ENCODE measurements at regions not wholly inside any gene's neighbourhood (a gene's known extent, or its start where the extent isn't known, plus 50 kb on each side); places are given as distances from the start of the nearest gene placed in this dataset.
"Not testable (repeated sequence)": the region's sequence is repeated elsewhere in the genome, so short reads cannot be mapped to it uniquely, and the experiment has no call there.

DNA sequence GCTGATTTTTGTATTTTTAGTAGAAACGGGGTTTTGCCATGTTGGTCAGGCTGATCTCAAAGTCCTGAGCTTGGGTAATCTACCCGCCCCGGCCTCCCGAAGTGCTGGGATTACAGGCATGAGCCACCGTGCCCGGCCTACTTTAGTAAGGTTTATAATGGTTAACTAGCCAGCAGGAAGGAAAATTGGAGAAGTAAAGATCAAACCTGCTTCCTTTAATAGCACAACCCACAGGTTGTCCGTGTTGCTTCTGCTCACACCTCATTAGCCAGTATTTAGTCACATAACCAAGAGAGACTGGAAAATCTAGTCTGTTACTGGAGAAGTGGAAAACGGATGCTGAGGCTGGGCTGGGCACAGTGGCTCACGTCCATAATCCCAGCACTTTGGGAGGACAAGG lies 51.9 kb upstream of the TBL1XR1 start:
- no peak for DNase-seq

DNA sequence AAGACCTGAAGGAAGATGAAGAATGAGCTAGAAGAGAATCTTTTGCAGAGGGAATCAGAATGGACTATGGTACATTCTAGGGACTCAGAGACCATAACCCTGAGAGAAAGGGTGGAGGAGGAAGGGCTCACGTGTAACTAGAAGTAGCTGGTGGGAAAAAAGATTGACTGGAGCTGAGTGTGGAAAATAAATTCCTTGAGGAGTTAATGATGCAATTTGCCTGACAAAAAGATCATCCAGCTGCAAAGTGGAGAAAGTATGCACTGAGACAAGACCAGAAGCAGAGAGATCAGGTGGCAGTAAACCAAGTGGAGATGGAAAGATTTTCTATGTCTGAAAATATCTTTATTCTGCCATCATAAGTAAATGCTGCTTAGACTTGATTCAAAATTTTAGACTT lies 52.9 kb upstream of the TBL1XR1 start:
- DNase-seq, result no peak

DNA sequence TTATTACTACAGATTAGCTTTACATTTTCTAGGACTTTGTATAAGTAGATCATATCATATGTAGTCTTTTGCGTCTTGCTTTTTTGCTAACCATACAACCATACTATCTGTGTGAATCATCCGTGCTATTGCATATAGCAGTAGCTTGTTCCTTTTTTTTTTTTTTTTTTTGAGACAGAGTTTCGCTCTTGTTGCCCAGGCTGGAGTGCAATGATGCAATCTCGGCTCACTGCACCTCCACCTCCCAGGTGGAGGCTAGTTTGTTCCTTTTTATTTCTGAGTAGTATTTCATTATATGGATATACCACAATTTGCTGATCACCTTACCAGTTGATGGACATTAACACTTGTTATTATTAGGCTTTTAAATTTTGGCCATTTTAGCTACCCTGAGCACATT lies 54.5 kb upstream of the TBL1XR1 start:
- no peak for DNase-seq

DNA sequence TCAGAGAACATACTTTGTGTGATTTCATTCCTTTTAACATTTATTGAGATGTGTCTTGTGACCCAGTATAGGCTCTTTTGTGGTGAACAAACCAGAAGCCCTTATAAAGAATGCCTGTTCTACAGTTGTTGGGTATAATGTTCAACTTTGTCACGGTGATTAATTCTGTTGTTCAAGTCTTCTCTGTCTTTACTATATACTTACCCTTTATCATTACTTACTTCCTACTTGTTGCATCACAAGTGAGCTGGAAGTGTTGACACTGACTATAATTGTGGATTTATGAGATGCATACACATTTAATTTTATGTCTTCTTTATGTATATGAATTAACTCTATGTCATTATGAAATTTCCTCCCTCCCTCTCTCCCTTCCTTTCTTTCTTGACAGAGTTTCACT lies 59.7 kb upstream of the TBL1XR1 start:
- no peak for DNase-seq

DNA sequence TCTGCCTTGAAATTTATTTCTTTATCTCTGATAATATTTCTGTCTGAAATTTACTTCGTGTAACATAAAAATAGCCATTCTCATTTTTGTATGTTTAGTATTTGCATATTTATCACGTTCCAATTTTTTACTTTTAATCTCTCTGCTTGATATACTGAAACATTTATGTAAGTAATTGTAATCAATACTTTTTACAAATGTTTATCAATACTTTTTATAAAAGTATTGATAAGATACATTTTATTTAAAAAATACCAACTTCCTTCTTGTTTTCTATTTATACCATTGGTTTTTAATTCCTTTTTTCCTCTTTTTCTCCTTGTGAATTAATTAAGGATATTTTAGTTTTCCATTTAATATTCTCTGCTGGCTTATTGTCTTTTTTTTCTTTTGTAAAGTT lies 60.3 kb upstream of the TBL1XR1 start:
- no peak for DNase-seq

DNA sequence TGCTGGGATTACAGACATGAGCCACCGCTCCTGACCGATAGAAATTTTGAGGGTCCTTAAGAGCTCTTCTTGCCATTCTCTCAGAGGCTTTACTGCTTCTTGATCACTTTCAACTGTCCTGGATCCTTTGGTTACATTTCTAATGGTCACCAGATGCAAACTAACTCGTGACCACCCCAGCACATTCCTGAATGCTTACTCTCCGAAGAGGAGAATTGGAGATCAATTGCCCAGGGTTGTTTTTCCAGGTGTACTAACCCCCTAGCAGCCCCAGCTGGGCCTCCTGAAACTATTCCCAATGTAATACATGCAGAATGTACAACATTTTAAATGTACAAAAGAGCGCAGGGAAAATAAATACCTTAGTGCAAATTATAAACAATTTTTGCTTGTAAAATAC lies 65.1 kb upstream of the TBL1XR1 start:
- no peak for DNase-seq

GRCh38 chr3:177263615-177264368 lies 66.5 kb upstream of the TBL1XR1 start:
- DNase-seq, result no peak

DNA sequence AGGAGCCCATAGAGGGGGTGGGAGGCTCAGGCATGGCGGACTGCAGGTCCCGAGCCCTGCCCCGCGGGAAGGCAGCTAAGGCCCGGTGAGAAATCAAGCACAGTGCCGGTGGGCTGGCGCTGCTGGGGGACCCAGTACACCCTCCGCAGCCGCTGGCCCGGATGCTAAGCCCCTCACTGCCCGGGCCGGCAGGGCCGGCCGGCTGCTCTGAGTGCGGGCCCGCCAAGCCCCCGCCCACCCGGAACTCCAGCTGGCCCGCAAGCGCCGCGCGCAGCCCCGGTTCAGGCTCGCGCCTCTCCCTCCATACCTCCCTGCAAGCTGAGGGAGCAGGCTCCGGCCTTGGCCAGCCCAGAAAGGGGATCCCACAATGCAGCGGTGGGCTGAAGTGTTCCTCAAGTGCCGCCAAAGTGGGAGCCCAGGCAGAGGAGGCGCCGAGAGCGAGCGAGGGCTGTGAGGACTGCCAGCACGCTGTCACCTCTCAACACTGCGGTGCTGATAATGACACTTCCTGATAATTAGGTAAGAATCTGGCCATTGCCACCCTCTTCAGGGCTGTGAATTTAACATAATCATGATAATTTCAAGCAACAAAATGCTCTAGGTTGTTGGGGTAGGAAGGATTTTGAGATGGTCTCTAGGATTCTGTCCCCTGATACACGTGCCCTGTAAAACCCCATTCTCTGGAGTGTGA lies 74.7 kb upstream of the TBL1XR1 start:
- not testable (repeated sequence) for DNase-seq

- no peak for DNase-seq
These were observed 80.7 kb upstream of the TBL1XR1 start for GRCh38 chr3:177278016-177278415.

GRCh38 chr3:177279118-177279815 lies 82.0 kb upstream of the TBL1XR1 start:
- DNase-seq, result no peak

- DNase-seq, result no peak
These were observed 84.2 kb upstream of the TBL1XR1 start for GRCh38 chr3:177281292-177282118.

DNA sequence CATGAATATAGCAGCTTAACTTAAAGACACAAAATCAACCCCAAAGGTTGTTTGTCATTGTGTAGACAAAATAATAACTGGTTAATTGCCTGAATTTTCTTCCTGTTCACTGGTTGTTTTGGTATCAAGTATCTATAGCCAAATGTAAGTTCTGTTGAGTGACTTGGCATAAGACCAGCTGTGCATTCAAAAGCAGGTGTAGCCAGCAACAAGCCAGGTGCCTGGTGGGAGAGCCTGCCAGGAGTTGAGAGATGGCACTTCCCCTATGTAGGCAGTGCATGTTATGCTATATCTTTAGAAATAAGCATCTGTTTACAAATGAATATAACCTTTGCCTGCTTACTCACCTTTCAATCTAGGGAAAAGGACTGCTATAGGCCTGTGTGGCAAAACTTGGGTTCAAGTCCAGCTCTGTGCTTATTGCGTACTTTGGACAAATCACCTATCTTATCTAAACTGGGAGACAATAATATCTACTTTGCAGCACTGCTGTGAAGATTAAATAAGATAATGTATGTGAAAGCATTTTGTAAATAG lies 84.9 kb upstream of the TBL1XR1 start:
- no peak for DNase-seq

GRCh38 chr3:177283983-177284382 lies 86.7 kb upstream of the TBL1XR1 start:
- no peak for DNase-seq

GRCh38 chr3:177284383-177284881 lies 87.2 kb upstream of the TBL1XR1 start:
- DNase-seq, result no peak

DNA sequence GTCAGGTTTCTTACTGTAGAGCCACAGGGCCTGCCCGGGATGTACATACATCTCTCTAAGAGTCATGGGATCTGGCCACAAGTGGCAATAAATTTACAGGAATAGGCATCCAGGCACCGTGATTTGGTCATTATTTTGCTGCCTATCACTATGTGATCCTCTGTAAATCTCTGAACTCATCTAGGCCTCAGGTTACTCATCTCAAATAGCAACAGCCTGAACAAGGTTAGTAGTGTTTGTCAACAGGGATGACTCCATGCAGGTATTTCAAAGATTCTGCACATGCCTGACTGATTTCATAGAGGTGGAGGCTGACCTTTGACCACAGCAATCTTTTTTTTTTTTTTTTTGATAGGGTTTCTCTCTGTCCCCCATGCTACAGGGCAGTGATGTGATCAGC lies 88.8 kb upstream of the TBL1XR1 start:
- no peak for DNase-seq

- no peak for DNase-seq
These were observed 89.9 kb upstream of the TBL1XR1 start for GRCh38 chr3:177287231-177287630.

DNA sequence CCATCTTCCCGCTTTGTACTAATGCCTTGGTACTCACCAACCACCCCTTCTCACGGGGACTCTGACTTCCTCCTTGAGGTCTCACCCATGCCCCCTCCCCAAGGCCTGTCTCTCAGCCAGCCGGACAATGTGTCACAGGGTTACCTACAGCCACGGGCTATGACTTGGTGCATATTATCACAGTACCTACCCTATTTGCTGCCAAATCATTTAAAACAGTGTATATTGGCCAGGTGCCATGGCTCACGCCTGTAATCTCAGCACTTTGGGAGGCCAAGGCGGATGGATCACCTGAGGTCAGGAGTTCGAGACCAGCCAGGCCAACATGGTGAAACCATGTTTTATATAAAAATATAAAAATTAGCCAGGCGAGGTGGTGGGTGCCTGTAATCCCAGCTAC lies 93.4 kb upstream of the TBL1XR1 start:
- DNase-seq, result no peak

DNA sequence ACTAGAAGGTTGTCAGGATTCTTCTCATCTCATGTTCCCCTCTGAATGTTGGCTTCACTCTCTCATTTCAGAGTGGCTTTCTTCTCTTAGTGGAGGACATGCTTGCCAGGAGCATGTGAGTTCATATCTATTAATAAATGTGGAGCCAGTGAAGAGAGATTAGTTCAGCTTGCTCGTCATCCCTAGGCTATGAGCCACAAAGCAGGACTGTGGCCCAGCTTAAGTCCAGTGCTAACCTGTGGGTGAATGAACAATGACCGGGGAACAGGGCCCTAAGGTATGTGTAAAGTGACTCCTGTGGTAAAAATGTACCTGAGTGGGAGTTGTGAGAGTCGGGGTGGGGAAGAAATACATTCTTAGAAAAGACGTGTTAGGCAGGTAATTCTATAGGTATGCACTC lies 96.9 kb upstream of the TBL1XR1 start:
- DNase-seq, result no peak

GRCh38 chr3:177295116-177295515 lies 97.8 kb upstream of the TBL1XR1 start:
- no peak for DNase-seq

DNA sequence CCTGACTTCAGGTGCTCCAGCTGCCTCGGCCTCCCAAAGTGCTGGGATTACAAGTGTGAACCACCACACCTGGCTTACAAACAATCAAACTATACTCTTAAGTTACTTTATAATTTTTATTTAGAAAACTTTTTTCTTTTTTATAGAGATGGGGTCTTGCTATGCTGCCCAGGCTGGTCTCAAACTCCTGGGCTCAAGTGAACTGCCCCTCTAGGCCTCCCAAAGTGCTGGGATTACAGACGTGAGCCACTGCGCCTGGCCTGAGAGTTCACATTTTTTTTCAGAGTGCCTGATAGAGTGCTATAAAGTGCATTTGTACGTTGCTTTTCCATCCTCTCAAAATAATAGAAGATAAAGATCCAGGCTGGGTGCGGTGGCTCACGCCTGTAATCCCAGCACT lies 102.0 kb upstream of the TBL1XR1 start:
- DNase-seq, result no peak

DNA sequence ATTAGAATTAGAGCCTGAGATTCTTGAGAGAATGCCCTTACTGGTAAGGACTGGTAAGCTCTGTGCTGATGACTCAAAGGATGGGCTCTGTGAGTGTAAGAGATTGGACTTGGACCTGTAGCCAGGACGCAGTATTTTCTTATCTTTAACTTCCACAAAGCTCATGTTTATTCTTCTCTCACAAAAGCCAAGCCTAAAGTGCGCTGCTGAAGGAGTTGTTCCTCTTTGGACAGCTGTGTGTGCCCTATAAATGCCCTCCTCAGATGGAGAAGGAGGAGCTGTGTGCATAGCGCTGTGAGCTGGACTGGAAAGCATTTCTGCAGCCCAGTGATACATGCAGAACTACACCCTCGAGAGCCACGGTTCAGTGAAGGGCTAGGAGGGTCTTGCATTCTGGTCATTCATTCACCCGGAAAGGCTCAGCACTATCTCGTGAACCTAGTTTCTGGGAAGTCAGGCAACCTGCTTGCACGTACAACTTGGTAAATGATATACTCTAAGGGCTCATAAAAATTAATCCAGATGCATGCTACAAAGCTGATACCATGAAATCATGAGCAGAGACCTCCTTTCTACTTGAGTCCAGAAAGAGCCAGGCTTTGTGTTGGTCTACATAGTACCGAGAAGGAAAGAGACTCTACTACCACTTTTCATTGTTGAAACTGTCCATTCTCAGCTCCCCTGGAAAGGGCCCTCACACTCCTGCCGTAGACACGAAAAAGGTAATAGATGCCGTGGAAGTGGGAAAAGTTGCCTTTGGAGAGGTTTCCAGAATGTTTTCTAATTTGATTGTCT lies 103.0 kb upstream of the TBL1XR1 start:
- no peak for DNase-seq

DNA sequence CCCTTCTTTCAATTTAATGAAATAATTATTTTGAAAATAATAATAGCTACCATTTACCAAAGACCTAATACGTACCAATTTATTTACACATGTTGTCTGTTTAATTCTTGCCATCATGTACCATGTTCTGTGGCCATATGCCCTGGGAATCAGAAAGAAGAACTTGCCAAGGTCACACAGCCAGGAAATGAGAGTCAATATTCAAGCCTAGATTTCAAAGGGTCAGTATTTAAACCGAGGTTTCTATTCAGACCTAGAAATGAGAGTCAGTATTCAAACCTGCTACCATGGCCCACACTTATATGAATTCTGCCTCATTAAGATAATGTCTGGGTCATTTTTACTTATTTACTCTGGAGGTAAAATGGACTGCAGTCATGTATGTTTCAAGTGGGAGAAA lies 103.6 kb upstream of the TBL1XR1 start:
- no peak for DNase-seq
